ENCODE measurements at regions not wholly inside any gene's neighbourhood (a gene's known extent, or its start where the extent isn't known, plus 50 kb on each side); places are given as distances from the start of the nearest gene placed in this dataset.
"Not testable (repeated sequence)": the region's sequence is repeated elsewhere in the genome, so short reads cannot be mapped to it uniquely, and the experiment has no call there.

- TF ChIP-seq CTCF, POLR2A (IDR thresholded peaks at IDR 0.05): not testable (repeated sequence)
Measured at GRCh38 chr7:125915381-125915948, 985.8 kb upstream of the POT1 start.

All from adrenal gland (tissue), 5 donors.